MM.1S (cell line): ENCODE measurements at regions not wholly inside any gene's neighbourhood (a gene's known extent, or its start where the extent isn't known, plus 50 kb on each side); places are given as distances from the start of the nearest gene placed in this dataset.

Experiments
- DNase-seq: peaks from one replicate; pipeline ENCODE4 v3.0.0-alpha.2; 2015
- H2AFZ ChIP-seq: fragments of 300-600 bp; sonication (generic); 2 replicates; pipeline ENCODE4 v1.6.0; 2016; ENCODE audit warnings: antibody characterized with exemption, low read length
- H3F3A ChIP-seq: fragments of 300-600 bp; sonication (generic); 2 replicates; pipeline ENCODE4 v1.6.1; 2016; ENCODE audit warnings: mild to moderate bottlenecking, antibody characterized with exemption, low read length, moderate library complexity, mixed read lengths; ENCODE audit not compliant: insufficient read depth
- H3K27ac ChIP-seq: fragments of 300-600 bp; sonication (generic); 2 replicates; pipeline ENCODE4 v1.5.1; 2016; ENCODE audit warnings: mild to moderate bottlenecking, low read length
- H3K27me3 ChIP-seq: fragments of 300-600 bp; sonication (generic); replicated peaks from 2 replicates; pipeline ENCODE4 v1.6.0; 2016; ENCODE audit warnings: low read length; ENCODE audit not compliant: insufficient read depth
- H3K36me3 ChIP-seq: fragments of 300-600 bp; sonication (generic); replicated peaks from 2 replicates; pipeline ENCODE4 v1.6.1; 2016; ENCODE audit warnings: mild to moderate bottlenecking, low read length, mixed read lengths; ENCODE audit not compliant: insufficient read depth
- H3K4me1 ChIP-seq: fragments of 300-600 bp; sonication (generic); 2 replicates; pipeline ENCODE4 v1.6.1; 2016; ENCODE audit warnings: low read length, mixed read lengths
- H3K4me2 ChIP-seq: fragments of 300-600 bp; sonication (generic); 2 replicates; pipeline ENCODE4 v1.6.0; 2016; ENCODE audit warnings: low read depth, low read length
- H3K4me3 ChIP-seq: fragments of 300-600 bp; sonication (generic); 2 replicates; pipeline ENCODE4 v1.5.1; 2016; ENCODE audit warnings: low read length, mixed read lengths
- H3K79me2 ChIP-seq: fragments of 300-600 bp; sonication (generic); 2 replicates; pipeline ENCODE4 v1.6.1; 2016; ENCODE audit warnings: mixed run types, low read length, mixed read lengths
- H3K9ac ChIP-seq: fragments of 300-600 bp; sonication (generic); 2 replicates; pipeline ENCODE4 v1.6.1; 2016; ENCODE audit warnings: low read length, mixed read lengths
- H3K9me2 ChIP-seq: fragments of 300-600 bp; sonication (generic); replicated peaks from 2 replicates; pipeline ENCODE4 v1.6.1; 2016; ENCODE audit warnings: mild to moderate bottlenecking, low read length, mixed read lengths; ENCODE audit not compliant: insufficient read depth
- H3K9me3 ChIP-seq: fragments of 300-600 bp; sonication (generic); replicated peaks from 2 replicates; pipeline ENCODE4 v1.6.1; 2016; ENCODE audit warnings: mild to moderate bottlenecking, low read length, mixed read lengths; ENCODE audit not compliant: insufficient read depth
- H4K20me1 ChIP-seq: fragments of 300-600 bp; sonication (generic); 2 replicates; pipeline ENCODE4 v1.6.1; 2016; ENCODE audit warnings: mild to moderate bottlenecking, low read length, moderate library complexity, mixed read lengths; ENCODE audit not compliant: insufficient read depth
- EZH2 ChIP-seq: fragments of 300-600 bp; sonication (generic); optimal IDR thresholded peaks from 2 replicates; pipeline ENCODE3; 2017; ENCODE audit warnings: low read depth, mild to moderate bottlenecking, antibody characterized with exemption, low read length, mixed read lengths
- EZH2phosphoT487 ChIP-seq: fragments of 300-600 bp; sonication (generic); IDR thresholded peaks from 2 replicates; pipeline ENCODE4 v1.6.1; 2018; ENCODE audit warnings: antibody characterized with exemption, low read length
- TF ChIP-seq, protein P1 (sequence below): fragments of 300-600 bp; sonication (generic); IDR thresholded peaks from 2 replicates; pipeline ENCODE4 v1.5.1; 2016; ENCODE audit warnings: antibody characterized with exemption, low read length, mixed read lengths

DNA sequence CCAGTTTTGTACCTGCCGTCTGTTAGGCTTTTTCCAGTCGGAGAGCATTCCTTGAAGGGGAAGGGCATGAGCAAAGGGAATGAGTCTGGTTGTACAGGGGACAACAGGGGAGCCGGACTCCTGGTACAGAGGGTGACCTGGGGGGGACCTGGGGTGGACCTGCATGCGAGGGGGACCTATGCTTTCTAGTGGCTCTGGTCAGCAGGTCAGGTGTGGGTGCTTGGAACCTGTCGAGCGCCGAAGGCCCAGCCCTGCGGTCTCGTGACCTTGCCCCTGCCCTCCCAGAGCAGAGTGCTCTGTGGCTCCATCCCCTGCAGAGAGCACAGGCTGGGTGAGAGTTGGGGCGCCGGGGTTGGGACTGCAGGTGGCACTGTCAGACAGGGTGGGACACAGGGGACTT, 96.7 kb upstream of the ASAP2 start:
- no peak overlapping the region for H2AFZ ChIP-seq
- no peaks in the 10 kb centered on the region for H4K20me1 ChIP-seq
- H3K36me3 ChIP-seq, result no peaks in the 10 kb centered on the region
- H3K9me2 ChIP-seq, result no peaks in the 10 kb centered on the region
- no peaks in the 10 kb centered on the region for H3K4me1 ChIP-seq
- H3K4me3 ChIP-seq, result no peak overlapping the region
- DNase-seq, result no peak
- no peaks in the 10 kb centered on the region for H3K9me3 ChIP-seq
- no peak overlapping the region for H3K27ac ChIP-seq
- no peaks in the 10 kb centered on the region for H3K27me3 ChIP-seq
- H3F3A ChIP-seq, result no peaks in the 10 kb centered on the region
- H3K9ac ChIP-seq, result no peak overlapping the region
- H3K4me2 ChIP-seq, result no peak overlapping the region
- TF ChIP-seq, protein P1, sequence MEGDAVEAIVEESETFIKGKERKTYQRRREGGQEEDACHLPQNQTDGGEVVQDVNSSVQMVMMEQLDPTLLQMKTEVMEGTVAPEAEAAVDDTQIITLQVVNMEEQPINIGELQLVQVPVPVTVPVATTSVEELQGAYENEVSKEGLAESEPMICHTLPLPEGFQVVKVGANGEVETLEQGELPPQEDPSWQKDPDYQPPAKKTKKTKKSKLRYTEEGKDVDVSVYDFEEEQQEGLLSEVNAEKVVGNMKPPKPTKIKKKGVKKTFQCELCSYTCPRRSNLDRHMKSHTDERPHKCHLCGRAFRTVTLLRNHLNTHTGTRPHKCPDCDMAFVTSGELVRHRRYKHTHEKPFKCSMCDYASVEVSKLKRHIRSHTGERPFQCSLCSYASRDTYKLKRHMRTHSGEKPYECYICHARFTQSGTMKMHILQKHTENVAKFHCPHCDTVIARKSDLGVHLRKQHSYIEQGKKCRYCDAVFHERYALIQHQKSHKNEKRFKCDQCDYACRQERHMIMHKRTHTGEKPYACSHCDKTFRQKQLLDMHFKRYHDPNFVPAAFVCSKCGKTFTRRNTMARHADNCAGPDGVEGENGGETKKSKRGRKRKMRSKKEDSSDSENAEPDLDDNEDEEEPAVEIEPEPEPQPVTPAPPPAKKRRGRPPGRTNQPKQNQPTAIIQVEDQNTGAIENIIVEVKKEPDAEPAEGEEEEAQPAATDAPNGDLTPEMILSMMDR, result no peak
- TF ChIP-seq EZH2 (no peak), EZH2phosphoT487 (no peak)
- no peaks in the 10 kb centered on the region for H3K79me2 ChIP-seq

DNA sequence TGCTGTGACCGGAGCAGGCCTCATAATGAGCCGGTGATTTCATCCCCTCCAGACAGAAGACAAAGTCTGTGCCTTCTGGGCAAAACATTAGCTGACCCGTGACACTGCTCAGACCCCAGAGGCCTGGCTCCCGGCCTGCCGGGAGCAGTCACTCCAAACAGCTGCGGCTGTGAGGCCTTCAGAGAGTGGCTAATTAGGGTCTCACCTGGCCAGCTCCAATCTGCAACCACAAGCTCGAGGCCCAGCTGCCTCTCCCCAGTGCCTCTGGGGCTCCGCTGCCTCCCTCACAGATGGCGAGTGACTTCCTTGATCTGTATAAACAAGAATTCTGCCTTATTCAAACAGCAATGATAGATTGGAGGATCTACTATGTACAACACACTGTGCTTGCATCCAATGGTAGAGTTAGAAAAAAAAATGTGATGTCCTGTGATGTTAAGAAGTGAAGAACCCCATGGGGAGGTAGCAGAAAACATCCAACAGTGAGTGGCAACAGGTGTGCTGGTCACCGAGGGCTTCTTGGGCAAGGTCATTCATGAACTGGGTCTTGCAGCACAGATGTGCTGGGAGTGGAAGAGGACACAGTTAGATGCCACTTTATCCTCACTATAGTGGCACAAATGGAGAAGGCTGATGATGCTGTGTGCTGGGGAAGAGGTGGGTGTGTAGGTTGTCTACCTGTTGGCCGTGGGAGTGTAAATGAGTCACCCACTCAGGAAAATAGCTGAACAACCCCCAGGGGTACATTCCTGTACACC, 98.2 kb upstream of the ASAP2 start:
- H2AFZ ChIP-seq, result no peak overlapping the region
- no peaks in the 10 kb centered on the region for H3K9me2 ChIP-seq
- no peak for DNase-seq
- no peak overlapping the region for H3K4me2 ChIP-seq
- no peaks in the 10 kb centered on the region for H3K27me3 ChIP-seq
- no peaks in the 10 kb centered on the region for H4K20me1 ChIP-seq
- no peak overlapping the region for H3K9ac ChIP-seq
- H3K4me1 ChIP-seq, result no peaks in the 10 kb centered on the region
- H3K36me3 ChIP-seq, result no peaks in the 10 kb centered on the region
- H3K9me3 ChIP-seq, result no peaks in the 10 kb centered on the region
- no peaks in the 10 kb centered on the region for H3F3A ChIP-seq
- TF ChIP-seq, protein P1, result no peak
- TF ChIP-seq EZH2phosphoT487 (no peak), EZH2 (no peak)
- H3K79me2 ChIP-seq, result no peaks in the 10 kb centered on the region
- no peak overlapping the region for H3K4me3 ChIP-seq
- H3K27ac ChIP-seq, result no peak overlapping the region

DNA sequence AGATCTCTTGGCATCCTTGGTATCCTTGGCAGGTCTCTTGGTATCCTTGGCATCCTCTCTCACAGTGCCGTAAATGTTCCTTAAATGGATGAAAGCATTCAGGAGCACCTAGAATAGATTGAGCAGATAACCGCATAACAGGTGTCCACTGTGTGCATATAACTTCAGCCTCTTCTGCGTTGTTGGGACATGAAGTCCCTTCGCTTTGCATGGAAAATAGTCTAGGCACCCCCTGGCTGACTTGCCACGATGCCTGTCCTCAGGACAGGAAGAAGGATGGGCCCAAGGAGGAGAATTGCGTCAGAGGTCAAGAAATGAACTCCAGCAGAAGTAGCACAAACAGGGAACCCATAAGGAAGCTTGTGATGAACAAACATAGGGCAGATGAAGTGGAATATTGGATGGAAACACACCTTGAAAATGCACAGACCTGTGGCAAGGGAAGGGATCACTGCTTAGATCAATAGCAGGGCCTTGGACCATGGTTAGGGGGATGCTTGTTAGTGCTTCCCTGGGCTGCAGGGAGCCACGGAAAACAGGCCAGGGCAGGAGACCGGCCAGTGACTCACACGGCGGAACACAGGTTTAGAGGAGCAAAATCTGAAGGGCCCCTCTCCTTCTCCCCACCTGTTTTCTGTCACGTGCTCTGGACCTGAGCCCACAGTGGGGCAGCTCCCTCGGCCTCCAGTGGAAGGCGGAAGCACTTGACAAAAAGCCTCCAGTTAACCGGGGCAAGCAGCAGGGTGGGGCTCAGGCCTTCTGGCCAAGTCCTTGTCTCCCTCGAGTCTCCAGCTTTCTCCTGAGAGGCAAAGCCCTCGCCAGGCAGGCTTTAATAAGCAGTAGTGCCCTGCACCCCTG, 99.2 kb upstream of the ASAP2 start:
- Histone ChIP-seq H4K20me1 (no peaks in the 10 kb centered on the region), H3K4me3 (no peak overlapping the region), H3K4me2 (no peak overlapping the region), H3K79me2 (no peaks in the 10 kb centered on the region), H2AFZ (no peak overlapping the region), H3K4me1 (no peaks in the 10 kb centered on the region), H3K9me2 (no peaks in the 10 kb centered on the region), H3K36me3 (no peaks in the 10 kb centered on the region), H3F3A (no peaks in the 10 kb centered on the region), H3K9me3 (no peaks in the 10 kb centered on the region), H3K27me3 (no peaks in the 10 kb centered on the region), H3K27ac (no peak overlapping the region), H3K9ac (no peak overlapping the region)
- DNase-seq, result no peak
- no peak for TF ChIP-seq EZH2phosphoT487
- no peak for TF ChIP-seq EZH2
- TF ChIP-seq, protein P1, result no peak
